Left ventricle myocardium superior (tissue), 1 donor: ENCODE measurements at regions not wholly inside any gene's neighbourhood (a gene's known extent, or its start where the extent isn't known, plus 50 kb on each side); places are given as distances from the start of the nearest gene placed in this dataset.
"Not testable (repeated sequence)": the region's sequence is repeated elsewhere in the genome, so short reads cannot be mapped to it uniquely, and the experiment has no call there.

Experiments used
- ATAC-seq: fragments of 200-7000 bp; cut with Tn5 transposase; one replicate; pipeline ENCODE4 v1.9.1; 2020; ENCODE audit warnings: mild to moderate bottlenecking, moderate library complexity
- DNase-seq: peaks from one replicate; pipeline ENCODE4 v3.0.0-alpha.2; 2020
- intact Hi-C: fragments of 100-400 bp; cut with micrococcal nuclease; formaldehyde crosslinking; loops from one replicate; pipeline ENCODE4 v1.11.0; 2022
- donor health status: DM: no; HTN: yes; CAD: no; lungs with severe emphysema.

DNA sequence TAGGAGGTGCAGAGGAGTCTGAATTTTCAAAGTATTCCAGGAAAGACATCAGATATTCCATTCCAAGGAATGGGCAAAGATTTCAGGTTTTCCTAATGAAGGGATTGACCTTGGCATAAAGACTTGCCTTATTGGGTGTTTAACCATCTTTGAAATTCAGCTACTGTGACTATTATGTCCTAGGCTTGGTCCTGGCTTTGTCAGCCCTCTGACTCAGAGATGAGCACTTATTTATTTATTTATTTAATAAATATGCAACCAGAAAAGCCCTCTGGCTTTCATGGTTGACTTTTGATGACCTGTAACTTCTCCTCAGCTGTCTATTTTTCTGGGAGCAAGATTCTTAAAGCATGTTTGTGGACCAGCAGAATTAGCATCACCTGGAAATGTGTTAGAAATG lies 455.1 kb downstream of the KIF2B start:
- ATAC-seq: no peak

DNA sequence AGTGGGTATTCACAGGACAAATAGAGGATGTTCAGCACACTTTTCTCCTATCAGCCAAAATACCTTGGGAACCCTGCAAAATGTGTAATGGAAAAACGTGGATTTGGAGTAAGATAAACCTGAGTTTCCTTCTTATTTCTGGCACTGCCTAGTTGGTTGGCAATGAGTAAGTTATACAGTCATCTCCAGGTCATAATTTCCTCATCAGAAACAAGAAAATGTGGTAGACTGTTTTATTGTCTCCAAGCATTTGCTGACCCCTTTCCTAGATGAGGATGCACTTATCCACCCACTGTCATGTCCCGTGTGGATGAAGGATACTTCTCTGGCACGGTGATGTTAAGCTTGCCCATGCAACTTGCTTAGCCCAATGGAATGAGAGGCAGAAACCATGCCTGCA lies 458.0 kb downstream of the KIF2B start:
- no peak for DNase-seq
- intact Hi-C loops: no loop called here
- no peak for ATAC-seq

More for the DNA sequence above, 455.1 kb downstream of the KIF2B start:
- no peak for DNase-seq
- intact Hi-C loops: no loop called here

DNA sequence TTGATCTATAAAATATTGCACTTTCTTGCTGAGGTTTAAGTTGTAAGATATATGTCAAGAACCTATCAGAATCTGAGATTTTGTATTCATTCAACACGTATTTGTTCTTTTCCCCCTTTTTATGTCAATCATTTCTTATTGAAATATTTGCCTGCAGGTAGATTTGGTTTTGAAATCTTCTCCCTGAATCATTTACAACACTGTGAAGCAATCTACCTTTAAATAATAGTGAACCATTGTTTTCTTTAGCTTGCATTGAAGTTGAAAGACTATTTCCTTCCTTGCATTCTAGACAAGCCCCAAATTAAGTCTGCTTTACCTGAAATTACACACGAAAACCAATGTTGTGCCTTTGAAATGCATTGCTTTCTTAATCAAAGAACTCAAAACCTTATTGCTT lies 460.2 kb downstream of the KIF2B start:
- DNase-seq: no peak
- no peak for ATAC-seq
- intact Hi-C loops: no loop called here

DNA sequence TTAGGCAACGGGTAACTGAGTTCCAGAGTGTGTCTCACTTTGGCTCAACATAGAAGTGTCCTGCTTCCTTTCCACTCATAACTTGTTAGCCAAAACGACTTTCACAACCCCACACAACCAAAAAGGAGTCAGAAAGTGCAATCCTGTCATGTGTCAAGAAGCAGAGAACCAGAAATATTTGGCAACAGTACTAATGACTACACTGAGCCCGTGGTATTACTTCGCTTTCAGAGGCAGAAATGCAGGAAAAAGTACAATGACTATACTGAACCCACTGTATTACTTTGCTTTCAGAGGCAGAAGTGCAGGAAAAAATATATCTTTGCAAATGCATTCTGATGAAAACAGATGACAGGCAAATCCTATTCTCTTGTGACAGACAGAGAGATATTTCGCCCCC lies 484.6 kb downstream of the KIF2B start:
- ATAC-seq (no peak), DNase-seq (no peak)
- intact Hi-C loops: no loop called here

DNA sequence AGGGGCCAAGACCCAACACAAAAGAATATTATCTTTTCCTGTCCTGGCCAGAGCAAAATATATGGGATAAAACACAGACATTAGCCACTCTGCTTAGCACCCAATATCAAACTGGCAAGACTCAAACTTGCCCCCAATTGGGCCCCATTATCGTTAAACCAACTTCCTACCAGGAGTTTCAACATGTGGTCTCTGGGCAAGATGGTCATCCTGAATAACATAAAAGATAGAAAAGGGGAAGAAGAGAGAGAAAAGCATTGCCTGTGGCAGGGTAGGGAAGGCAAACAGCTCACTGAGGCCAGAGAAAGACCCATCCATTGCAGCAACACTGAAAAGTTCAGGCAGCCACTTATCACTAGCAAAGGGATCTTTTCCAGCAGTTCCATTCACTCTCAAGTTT lies 502.1 kb downstream of the KIF2B start:
- intact Hi-C loops: no loop called here
- DNase-seq: no peak
- no peak for ATAC-seq

DNA sequence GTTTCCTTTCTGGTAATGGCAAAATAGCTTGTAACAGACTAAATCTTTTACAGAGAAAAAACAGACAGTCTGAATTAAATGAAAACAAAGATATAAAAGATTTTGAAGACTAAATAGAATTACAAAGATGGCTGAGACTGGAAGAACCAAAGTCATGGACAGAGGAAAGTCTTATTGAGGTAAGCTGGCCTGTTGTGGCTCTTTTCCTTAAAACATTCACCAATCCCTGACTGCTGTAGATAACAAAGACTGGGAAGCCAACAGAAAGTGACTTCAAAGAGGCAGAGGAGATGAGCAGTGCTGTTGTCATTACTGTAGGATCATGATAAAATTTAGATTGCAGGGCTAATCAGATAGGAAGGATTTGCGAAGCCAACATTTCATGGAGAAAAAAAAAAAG lies 517.0 kb downstream of the KIF2B start:
- ATAC-seq (no peak), DNase-seq (no peak)
- intact Hi-C loops: no loop called here

DNA sequence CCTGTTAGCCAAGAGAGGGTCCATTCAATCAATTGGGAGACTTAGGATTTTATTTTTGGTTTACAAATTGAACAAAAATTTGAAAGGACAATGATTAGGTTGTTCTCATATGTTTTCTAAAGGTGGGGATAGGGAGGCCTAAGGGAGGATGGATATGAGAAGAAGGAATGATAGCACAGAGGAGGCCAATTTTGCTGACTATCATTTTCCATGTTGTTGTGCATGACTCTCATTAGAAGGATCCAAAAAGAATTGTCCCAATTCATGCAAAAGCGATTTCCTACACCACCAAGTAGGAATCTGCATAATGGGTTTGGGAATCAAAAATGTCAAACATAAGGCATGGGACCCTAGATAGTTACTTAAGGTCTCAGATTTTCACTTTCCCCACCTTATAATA lies 524.8 kb downstream of the KIF2B start:
- no peak for DNase-seq
- ATAC-seq: no peak
- intact Hi-C loops: no loop called here

DNA sequence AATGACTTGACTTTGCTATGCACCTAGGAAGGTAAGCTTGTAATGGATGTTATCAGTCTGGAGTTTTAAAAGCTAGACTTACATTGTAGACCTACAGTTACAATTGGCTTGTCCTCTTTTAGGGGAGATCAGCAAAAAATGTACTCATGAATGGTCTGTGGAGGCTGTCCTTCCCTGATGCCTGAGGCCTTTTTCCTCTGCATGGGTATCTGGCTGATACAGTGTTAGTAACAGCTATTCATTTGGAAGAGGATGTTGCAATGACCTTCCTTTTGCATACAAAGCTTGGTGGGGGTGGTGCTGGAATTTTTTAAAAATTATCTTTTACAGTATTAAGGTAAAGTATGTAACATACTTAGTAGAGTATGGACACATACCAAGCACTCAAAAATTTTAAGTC lies 525.5 kb downstream of the KIF2B start:
- DNase-seq: no peak
- no peak for ATAC-seq
- intact Hi-C loops: no loop called here

DNA sequence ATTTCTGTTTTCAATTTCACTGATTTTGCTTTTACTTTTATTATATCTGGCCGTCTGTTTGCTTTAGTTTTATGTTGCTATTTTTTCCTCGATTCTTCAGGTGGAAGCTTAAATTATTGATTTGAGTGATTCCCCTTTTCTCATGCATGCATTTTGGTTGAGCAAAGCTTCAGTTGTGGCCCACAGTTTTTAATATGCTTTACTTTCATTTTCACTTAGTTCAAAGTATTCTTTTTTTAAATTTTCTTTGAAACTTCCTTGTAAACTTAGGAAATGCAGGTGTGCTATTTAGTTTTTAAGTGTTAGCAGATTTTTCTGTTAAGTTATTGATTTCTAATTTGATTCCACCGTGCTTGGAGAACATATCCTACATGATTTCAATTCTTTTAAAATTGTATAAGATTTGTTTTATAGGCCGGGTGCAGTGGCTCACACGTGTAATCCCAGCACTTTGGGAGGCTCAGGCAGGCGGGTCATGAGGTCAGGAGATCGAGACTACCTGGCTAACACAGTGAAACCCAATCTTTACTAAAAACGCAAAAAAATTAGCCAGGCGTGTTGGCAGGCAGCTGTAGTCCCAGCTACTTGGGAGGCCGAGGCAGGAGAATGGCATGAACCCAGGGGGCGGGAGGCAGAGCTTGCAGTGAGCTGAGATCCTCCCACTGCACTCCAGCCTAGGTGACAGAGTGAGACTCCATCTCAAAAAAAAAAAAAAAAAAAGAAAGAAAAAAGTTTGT lies 531.2 kb downstream of the KIF2B start:
- intact Hi-C loops: no loop called here
- no peak for ATAC-seq
- DNase-seq: no peak

DNA sequence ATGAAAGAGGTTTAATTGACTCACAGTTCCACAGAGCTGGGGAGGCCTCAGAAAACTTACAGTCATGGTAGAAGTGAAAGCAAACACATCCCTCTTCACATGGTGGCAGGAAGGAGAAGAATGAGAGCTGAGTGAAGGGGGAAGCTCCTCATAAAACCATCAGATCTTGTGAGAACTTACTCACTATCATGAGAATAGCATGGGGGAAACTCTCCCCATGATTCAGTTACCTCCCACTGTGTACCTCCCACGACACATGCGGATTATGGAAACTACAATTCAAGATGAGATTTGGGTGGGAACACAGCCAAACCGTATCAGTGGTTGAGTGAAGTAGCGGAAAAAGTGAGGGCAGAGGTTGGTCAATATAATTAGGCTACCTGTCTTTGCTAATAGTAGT lies 538.3 kb downstream of the KIF2B start:
- DNase-seq: not testable (repeated sequence)

DNA sequence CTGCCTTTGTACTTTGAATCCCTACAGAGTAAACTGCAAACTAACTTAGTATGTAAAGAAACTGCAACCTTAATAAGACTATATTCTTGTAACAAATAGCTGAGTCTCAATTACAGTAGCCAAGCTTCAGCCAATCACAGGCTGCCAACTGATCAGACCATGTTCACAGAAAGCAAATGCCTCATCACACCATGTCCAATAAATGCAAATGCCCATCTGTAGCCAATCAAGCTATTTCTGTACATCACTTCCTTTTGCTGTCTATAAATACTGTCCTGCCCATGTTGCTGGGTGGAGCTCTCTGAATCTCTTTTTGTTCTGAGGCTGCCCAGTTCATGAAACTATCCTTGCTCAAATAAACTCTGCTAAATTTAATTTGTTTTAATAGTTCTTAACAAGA lies 531.7 kb upstream of the TOM1L1 start:
- intact Hi-C loops: no loop called here
- DNase-seq (no peak), ATAC-seq (no peak)

More for the DNA sequence above, 538.3 kb downstream of the KIF2B start:
- intact Hi-C loops, ATAC-seq: not testable (repeated sequence)

DNA sequence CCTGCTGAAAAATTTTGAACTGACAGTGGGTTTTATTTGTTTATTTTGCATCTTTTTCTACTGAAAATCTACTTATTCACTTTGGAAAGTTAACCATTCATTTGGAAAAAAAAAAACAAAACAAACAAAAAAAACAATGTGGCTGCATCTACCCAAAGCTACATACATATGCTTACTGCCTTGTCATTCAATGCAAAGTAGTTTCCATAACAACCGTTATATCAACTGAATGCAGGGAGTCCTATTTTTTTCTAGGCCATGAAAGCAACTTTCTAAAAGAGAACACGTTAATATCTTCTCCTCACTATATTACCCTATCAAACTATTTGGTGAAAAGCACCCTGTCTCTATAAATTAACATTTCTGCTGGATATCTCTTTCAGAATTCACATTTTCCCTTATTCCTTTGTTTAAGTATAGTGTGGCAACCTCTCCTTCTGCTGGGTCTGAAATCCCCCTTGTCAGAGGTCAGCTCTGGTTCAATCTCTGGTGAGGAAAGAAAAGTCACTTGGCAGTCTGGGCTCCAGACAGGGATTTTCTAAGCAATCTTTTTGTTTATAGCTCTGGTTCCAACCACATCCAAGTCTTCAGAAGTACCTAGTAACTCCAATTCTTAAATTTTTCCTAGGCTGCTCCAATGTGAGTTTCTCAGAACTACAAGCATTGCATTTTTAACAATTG lies 528.4 kb upstream of the TOM1L1 start:
- intact Hi-C loops: no loop called here
- no peak for DNase-seq
- ATAC-seq: no peak

DNA sequence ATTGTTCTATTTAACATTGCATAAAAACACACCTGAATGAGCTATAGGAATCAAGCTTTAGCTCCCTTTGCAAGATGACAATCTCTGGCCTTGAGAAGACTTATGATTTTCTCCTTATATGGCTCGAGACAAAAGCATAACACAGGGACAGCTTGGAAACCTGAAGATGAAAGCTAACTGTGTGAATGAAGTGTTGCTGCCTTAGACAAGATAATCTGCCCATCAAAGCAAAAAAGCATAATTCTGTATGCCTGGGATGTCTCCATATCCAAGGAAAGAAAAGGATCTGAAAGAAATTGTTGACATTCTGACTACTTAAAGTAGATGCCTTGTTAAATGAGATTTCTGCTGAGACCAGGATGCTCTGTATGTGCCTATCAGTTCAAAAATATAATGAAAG lies 526.7 kb upstream of the TOM1L1 start:
- no peak for DNase-seq
- ATAC-seq: no peak
- intact Hi-C loops: no loop called here

DNA sequence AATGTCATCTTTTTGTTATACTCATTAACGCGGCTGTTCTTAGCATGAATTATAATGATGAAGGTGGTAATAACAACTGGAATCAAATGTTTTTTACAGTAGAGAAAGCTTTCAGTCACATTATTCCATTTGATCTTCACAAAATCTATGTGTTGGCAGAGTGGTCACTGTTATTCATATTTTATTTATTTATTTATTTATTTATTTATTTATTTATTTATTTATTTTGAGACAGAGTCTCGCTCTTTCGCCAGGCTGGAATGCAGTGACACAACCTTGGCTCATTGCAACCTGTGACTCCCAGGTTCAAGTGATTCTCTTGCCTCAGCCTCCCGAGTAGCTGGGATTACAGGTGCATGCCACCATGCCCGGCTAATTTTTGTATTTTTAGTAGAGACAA lies 524.2 kb upstream of the TOM1L1 start:
- ATAC-seq, DNase-seq, intact Hi-C loops: not testable (repeated sequence)

DNA sequence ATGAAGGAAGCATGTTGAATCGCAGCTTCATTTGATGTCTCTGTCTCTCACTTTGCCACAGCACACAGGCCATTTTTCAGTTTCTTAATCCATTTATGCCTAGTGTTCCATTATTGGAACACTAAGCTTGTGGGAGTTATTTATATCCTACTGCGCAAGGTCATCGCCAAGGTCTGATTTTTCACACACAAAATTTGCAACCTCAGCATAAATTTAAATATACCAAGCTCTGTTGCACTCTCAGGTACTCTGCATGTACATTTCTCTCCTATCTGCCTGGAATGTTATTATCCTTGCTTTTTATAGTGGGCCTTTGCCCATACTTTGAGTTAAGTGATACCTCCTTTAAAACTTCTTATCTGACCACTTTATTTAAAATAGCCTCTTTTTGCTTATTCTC lies 519.2 kb upstream of the TOM1L1 start:
- ATAC-seq: no peak
- no peak for DNase-seq
- intact Hi-C loops: no loop called here

DNA sequence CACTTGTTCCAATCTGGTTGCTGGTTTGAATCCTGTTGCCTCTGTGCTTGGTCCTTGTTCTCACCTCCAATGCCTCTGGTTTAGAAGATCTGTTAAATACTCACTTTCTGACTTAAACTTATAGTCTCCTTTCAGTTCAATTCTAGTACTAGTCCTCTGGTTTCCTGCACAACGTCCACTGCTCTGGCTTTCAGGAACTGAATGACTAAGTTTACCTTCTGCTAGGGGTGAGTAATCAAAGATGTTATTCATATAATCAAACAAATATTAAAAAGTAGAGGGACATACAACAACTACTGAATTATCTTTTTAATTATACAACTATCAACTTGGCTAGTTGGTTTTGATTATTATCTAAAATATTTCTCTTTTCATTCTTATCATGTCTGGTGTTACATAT lies 496.4 kb upstream of the TOM1L1 start:
- DNase-seq (no peak), ATAC-seq (no peak)
- intact Hi-C loops: no loop called here

DNA sequence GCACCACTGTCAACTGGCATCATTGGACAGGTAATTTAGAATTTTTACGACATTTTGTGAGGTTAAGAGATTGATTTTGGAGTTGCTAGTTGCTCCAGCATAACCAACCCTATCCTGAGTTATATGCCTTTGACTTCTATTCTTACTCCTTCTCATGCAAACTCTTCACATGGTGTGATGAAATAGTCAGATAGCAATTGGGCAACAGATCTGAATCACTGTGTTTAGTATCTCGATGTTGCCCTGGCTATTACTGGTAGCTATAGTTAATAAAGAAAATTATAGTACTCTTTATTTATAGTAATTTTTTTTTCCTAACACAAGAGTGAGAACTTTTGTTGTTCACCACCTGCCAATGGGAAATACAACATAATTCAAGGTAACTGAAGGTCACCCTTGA lies 494.8 kb upstream of the TOM1L1 start:
- ATAC-seq (no peak), DNase-seq (no peak)
- intact Hi-C loops: no loop called here

DNA sequence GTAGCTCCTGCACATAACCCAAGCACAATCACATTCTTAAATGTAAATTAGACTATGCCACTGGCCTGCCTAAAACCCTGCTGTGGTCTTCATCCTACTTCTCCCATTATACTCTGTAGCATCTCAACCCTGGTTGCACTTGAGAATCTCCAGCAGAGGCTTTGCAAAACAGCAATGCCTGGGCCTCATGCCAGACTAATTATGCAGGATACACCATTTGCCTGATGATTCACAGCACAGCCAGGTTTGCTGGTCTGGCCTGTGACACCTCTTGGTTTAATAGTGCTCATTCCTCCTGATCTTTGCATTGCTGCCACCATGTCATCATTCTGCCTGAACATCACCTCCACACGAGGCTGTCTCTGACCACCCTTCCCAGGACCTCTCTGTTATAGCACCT lies 491.9 kb upstream of the TOM1L1 start:
- DNase-seq: no peak
- ATAC-seq: no peak
- intact Hi-C loops: no loop called here

DNA sequence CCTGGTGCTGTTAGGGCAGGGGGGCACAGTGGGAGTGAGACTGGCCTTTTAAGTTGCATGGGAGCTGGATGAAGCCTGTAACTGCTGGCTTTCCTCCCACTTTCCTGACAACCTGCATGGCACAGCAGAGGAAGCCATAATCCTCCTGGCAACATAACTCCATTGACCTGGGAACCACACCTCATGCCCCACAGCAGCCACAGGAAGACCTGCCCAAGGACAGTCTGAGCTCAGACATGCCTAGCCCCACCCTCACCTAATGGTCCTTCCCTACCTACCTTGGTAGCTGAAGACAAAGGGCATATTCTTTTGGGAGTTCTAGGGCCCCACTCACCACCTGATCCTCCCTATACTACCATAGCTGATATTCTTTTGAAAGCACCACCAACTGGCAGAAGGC lies 482.2 kb upstream of the TOM1L1 start:
- no peak for DNase-seq
- ATAC-seq: no peak
- intact Hi-C loops: no loop called here

DNA sequence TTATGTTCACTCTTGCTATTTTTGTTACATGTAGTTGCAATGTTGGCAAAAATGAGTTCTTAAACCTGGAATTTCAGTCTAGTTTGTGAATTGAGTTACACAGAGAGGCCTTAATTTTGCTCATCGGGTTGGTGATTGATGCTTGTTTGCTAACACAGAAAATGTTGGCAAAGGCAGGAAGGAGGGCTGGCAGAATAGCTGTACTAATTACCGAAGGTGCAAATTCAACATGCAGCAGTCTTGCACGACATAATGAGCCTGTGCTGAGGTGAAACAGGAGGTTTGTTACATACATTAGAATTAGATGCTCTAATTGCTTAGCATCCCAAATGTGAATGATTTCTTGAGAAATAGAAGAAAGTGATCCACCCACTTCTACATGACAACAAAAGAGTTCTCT lies 475.0 kb upstream of the TOM1L1 start:
- DNase-seq (no peak), ATAC-seq (no peak)
- intact Hi-C loops: no loop called here

DNA sequence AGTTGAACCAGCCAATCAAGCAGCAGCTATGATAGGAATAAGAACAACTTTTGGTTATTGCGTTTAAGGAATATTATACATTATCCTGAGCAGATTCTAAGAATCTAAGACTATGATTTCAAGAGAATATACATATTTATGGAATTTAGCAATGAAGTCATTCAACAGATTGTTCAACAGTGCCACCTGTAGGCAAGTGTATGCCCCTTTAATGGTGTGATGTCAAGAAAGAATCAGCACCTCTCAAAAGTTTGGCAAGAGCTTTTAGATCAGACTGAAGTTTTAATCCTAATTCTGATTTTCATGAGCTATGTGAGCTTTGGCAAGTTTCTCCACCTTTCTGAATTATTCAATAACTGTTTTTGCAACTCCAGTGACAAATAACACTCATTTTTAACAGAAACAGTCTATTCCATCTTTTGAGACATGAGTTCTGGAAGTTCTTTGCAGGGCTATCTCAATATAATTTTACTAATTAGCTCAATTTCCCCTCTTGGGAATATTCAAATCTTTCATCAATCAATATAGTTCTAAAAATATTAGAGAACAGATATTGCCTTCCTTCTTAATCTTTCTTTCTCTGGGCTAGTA lies 474.3 kb upstream of the TOM1L1 start:
- ATAC-seq (no peak), DNase-seq (no peak)
- intact Hi-C loops: no loop called here
